ENCODE measurements at regions not wholly inside any gene's neighbourhood (a gene's known extent, or its start where the extent isn't known, plus 50 kb on each side); places are given as distances from the start of the nearest gene placed in this dataset.
"Not testable (repeated sequence)": the region's sequence is repeated elsewhere in the genome, so short reads cannot be mapped to it uniquely, and the experiment has no call there.

DNA sequence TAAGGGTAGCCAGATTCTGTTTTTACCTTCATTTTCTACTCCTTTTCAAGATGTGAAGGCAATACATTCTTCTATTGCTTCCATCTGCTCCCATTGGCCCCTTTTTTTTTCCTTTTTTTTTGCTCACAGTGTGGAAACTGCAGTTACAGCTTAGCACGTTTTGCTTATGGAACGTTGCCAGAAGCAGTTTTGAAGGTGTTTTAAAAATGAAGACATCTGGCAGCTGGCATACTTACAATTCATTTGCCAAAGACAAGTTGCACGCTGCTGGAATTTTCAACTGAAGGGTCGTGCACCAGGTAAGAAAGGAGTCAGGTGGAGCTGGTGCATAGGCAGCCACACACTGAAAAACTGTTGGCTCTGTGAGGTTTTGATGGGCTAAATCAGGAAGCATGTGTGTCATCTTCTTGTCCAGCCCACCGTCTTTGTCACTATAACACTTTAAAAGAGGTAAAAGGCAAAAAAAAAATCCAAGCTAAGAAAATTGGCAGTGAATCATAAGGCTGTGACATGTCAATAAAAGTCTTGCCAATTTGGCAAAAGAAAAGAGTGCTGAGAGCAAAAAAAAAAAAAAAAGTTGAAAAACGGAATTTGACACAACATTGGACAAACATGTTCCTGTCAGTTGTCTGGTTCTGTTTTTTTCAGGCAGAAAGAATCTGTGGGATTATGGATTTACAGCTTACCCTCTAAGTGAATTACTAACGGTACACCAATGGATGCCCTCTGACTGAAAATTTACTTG, 225.4 kb upstream of the SOX2 start:
- Histone ChIP-seq H2AFZ (no peak overlapping the region), H3K27ac (no peak overlapping the region)
- no peak for DNase-seq

DNA sequence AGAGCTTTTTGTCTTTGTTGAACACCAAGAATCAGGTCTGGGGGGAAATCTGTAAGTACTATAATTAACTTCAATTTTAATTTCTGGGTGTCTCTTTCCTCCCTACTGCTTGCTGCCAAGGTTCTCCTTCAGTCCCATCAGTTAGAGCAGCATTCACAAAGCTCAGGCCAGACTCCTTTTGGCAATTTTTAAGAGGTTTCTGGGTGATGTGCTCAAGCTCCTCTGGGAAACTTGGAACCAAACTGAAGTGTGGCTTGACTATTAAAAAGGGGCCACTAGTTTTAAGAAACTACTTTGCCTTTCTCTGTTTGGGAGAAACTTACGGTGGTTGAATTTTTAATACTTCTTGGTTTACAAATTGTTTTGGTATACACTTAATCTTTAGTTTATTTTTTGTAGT, 227.7 kb upstream of the SOX2 start:
- Histone ChIP-seq H3K9me2 (ENCODE audit: insufficient read depth) (no peaks in the 10 kb centered on the region), H2AFZ (no peak overlapping the region), H3K4me3 (no peak overlapping the region), H4K20me1 (ENCODE audit: insufficient read depth) (no peaks in the 10 kb centered on the region), H3K9me3 (ENCODE audit: low read depth) (no peaks in the 10 kb centered on the region), H3K4me1 (ENCODE audit: insufficient read depth) (no peaks in the 10 kb centered on the region), H3K27me3 (replicated peaks; ENCODE audit: insufficient read depth) (no peaks in the 10 kb centered on the region), H3K9ac (no peak overlapping the region), H3K36me3 (ENCODE audit: low read depth) (no peaks in the 10 kb centered on the region), H3K4me2 (ENCODE audit: unreplicated experiment) (no peak overlapping the region), H3K27ac (no peak overlapping the region), H3F3A (ENCODE audit: insufficient read depth) (no peaks in the 10 kb centered on the region), H3K79me2 (ENCODE audit: insufficient read depth) (no peaks in the 10 kb centered on the region)
- DNase-seq, result no peak
- TF ChIP-seq EZH2 (IDR thresholded peaks at IDR 0.05; ENCODE audit: insufficient read depth, poor library complexity, severe bottlenecking) (no peak), EZH2phosphoT487 (IDR thresholded peaks at IDR 0.05; ENCODE audit: insufficient read depth, low read depth) (no peak)
- WGBS, 2 experiments (ENCODE audit: low coverage in 1 of 2, low lambda C conversion rate in 2 of 2, missing lambda C conversion rate in 2 of 2), result 47 to 62% methylated on average over 1 of the region's 1 CpG
- in situ Hi-C loops (cut with MboI), result no loop called here

More for the DNA sequence above, 225.4 kb upstream of the SOX2 start:
- Histone ChIP-seq H3K9ac (no peak overlapping the region), H3K79me2 (ENCODE audit: insufficient read depth) (no peaks in the 10 kb centered on the region), H4K20me1 (ENCODE audit: insufficient read depth) (no peaks in the 10 kb centered on the region), H3K9me3 (ENCODE audit: low read depth) (no peaks in the 10 kb centered on the region), H3K4me2 (ENCODE audit: unreplicated experiment) (no peak overlapping the region), H3K9me2 (ENCODE audit: insufficient read depth) (peaks cover 3% of the 10 kb centered on the region; the same call in 1 of the 2 replicates), H3K4me3 (no peak overlapping the region), H3F3A (ENCODE audit: insufficient read depth) (no peaks in the 10 kb centered on the region), H3K4me1 (ENCODE audit: insufficient read depth) (no peaks in the 10 kb centered on the region), H3K27me3 (replicated peaks; ENCODE audit: insufficient read depth) (no peaks in the 10 kb centered on the region), H3K36me3 (ENCODE audit: low read depth) (no peaks in the 10 kb centered on the region)
- in situ Hi-C loops (cut with MboI), result no loop called here
- 5% methylated on average over 7 of the region's 7 CpGs for WGBS, 2 experiments (ENCODE audit: low coverage in 1 of 2, low lambda C conversion rate in 2 of 2, missing lambda C conversion rate in 2 of 2)
- TF ChIP-seq EZH2phosphoT487 (IDR thresholded peaks at IDR 0.05; ENCODE audit: insufficient read depth, low read depth) (no peak), EZH2 (IDR thresholded peaks at IDR 0.05; ENCODE audit: insufficient read depth, poor library complexity, severe bottlenecking) (no peak)

DNA sequence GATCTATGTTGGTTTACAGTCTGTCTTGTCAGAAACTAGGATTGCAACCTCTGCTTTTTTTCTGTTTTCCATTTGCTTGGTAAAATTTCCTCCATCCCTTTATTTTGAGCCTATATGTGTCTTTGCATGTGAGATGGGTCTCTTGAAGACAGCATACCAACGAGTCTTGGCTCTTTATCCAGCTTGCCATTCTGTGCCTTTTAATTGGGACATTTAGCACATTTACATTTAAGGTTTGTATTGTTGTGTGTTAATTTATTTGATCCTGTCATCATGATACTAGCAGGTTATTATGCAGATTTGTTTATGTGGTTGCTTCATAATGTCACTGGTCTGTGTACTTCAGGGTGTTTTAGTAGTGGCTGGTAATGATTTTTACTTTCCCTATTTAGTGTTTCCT, 236.6 kb upstream of the SOX2 start:
- H3F3A ChIP-seq (ENCODE audit: insufficient read depth); in situ Hi-C loops (cut with MboI); H3K27me3 ChIP-seq (replicated peaks; ENCODE audit: insufficient read depth); H3K79me2 ChIP-seq (ENCODE audit: insufficient read depth); H2AFZ ChIP-seq; H3K9me3 ChIP-seq (ENCODE audit: low read depth); H3K4me1 ChIP-seq (ENCODE audit: insufficient read depth); H3K9me2 ChIP-seq (ENCODE audit: insufficient read depth); H3K4me3 ChIP-seq; H3K4me2 ChIP-seq (ENCODE audit: unreplicated experiment); H3K9ac ChIP-seq; H3K36me3 ChIP-seq (ENCODE audit: low read depth); H3K27ac ChIP-seq; DNase-seq; H4K20me1 ChIP-seq (ENCODE audit: insufficient read depth): not testable (repeated sequence)
- WGBS, 2 experiments (ENCODE audit: low coverage in 1 of 2, low lambda C conversion rate in 2 of 2, missing lambda C conversion rate in 2 of 2), result 18 to 19% methylated on average over 1 of the region's 1 CpG

DNA sequence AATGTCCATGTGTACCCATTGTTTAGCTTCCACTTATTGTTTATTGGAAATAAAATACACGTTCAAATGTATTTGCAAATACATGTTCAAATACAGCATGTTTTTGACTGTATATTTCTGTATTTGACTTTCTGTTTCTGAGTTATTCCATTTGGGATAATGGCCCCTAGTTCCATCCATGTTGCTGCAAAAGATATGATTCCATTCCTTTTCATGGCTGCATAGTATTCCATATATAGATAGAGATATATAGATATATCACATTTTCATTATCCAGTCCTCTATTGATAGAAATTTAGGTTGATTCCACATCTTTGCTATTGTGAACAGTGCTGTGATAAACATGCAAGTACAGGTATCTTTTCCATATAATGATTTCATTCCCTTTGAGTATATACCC, 241.4 kb upstream of the SOX2 start:
- H4K20me1 ChIP-seq (ENCODE audit: insufficient read depth), result no peaks in the 10 kb centered on the region
- no peak overlapping the region for H3K4me3 ChIP-seq
- no peak overlapping the region for H3K27ac ChIP-seq
- no peaks in the 10 kb centered on the region for H3K36me3 ChIP-seq (ENCODE audit: low read depth)
- in situ Hi-C loops (cut with MboI), result no loop called here
- no peaks in the 10 kb centered on the region for H3K79me2 ChIP-seq (ENCODE audit: insufficient read depth)
- no peak overlapping the region for H2AFZ ChIP-seq
- H3K9ac ChIP-seq, result no peak overlapping the region
- no peaks in the 10 kb centered on the region for H3K27me3 ChIP-seq (replicated peaks; ENCODE audit: insufficient read depth)
- H3F3A ChIP-seq (ENCODE audit: insufficient read depth), result no peaks in the 10 kb centered on the region
- no peaks in the 10 kb centered on the region for H3K9me2 ChIP-seq (ENCODE audit: insufficient read depth)
- WGBS, 2 experiments (ENCODE audit: low coverage in 1 of 2, low lambda C conversion rate in 2 of 2, missing lambda C conversion rate in 2 of 2), result 43 to 45% methylated on average over 1 of the region's 1 CpG
- H3K9me3 ChIP-seq (ENCODE audit: low read depth), result no peaks in the 10 kb centered on the region
- no peak for TF ChIP-seq EZH2phosphoT487 (IDR thresholded peaks at IDR 0.05; ENCODE audit: insufficient read depth, low read depth)
- TF ChIP-seq EZH2 (IDR thresholded peaks at IDR 0.05; ENCODE audit: insufficient read depth, poor library complexity, severe bottlenecking), result no peak
- no peak for DNase-seq
- no peaks in the 10 kb centered on the region for H3K4me1 ChIP-seq (ENCODE audit: insufficient read depth)
- no peak overlapping the region for H3K4me2 ChIP-seq (ENCODE audit: unreplicated experiment)
